D721Med (cell line): ENCODE measurements at regions not wholly inside any gene's neighbourhood (a gene's known extent, or its start where the extent isn't known, plus 50 kb on each side); places are given as distances from the start of the nearest gene placed in this dataset.

Experiments
- DNase-seq: peaks from one replicate; pipeline ENCODE4 v3.0.0; 2011; ENCODE audit warnings: low spot score; ENCODE audit not compliant: insufficient read length
- FAIRE-seq: peaks from 2 replicates; lab custom pipeline; 2011; peaks lifted over from hg19 to GRCh38; lab: Jason Lieb, UNC
- TF ChIP-seq, protein P1 (sequence below): IDR thresholded peaks from 2 replicates; pipeline ENCODE4 v1.5.1; 2012; ENCODE audit warnings: mild to moderate bottlenecking, control low read depth; ENCODE audit not compliant: insufficient read depth; ENCODE audit errors: missing control alignments

DNA sequence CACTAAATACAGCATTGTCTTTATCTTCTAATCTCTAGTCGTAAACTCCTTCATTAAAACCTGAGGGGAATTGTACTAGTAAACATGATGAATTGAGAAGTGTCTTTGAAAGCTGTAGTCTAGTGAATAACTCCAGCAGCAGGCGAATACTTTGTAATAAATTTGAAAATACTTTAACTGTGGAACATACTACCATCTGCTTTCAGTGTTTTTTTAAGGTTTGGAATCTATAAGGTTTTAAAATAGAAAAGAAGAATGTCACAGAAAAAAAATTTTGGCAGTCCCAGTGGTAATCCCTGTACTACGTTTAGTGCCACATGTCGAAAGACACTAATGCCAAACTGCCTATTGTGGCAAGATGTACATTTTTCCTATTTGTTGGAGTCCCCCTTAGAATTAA lies 379.0 kb upstream of the NUDT12 start:
- FAIRE-seq, result no peak
- TF ChIP-seq, protein P1, sequence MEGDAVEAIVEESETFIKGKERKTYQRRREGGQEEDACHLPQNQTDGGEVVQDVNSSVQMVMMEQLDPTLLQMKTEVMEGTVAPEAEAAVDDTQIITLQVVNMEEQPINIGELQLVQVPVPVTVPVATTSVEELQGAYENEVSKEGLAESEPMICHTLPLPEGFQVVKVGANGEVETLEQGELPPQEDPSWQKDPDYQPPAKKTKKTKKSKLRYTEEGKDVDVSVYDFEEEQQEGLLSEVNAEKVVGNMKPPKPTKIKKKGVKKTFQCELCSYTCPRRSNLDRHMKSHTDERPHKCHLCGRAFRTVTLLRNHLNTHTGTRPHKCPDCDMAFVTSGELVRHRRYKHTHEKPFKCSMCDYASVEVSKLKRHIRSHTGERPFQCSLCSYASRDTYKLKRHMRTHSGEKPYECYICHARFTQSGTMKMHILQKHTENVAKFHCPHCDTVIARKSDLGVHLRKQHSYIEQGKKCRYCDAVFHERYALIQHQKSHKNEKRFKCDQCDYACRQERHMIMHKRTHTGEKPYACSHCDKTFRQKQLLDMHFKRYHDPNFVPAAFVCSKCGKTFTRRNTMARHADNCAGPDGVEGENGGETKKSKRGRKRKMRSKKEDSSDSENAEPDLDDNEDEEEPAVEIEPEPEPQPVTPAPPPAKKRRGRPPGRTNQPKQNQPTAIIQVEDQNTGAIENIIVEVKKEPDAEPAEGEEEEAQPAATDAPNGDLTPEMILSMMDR, result no peak

DNA sequence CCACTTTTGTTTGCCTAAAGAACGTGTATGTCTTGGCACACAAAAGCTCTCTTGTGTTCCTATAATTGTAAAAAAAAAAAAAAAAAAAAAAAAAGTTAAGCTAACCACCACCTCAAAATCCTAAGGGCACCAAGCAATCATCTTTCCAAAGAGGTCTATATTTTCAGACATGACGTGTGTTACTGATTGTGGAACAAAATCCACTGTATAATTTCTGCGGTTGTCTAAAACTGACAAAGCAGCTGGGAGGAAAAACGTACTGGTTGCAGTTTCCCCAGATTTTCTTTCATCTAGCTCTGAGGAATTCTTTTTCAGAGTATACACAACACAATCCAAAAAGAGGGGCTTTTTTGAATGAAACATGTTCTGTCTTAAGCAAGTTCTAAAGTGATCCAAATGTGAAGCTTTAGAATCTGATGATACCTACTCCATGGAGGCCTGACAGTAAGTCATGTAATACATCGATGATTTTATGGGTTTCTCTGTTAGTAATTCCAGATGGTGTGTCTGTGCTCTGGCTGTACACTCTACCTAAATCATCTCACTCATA lies 375.6 kb upstream of the NUDT12 start:
- FAIRE-seq (no peak), DNase-seq (no peak)
- TF ChIP-seq, protein P1, result no peak

More for the DNA sequence above, 379.0 kb upstream of the NUDT12 start:
- DNase-seq, result no peak

GRCh38 chr5:103929338-103930013 lies 366.9 kb upstream of the NUDT12 start:
- DNase-seq (no peak), FAIRE-seq (no peak)
- TF ChIP-seq, protein P1, result no peak

DNA sequence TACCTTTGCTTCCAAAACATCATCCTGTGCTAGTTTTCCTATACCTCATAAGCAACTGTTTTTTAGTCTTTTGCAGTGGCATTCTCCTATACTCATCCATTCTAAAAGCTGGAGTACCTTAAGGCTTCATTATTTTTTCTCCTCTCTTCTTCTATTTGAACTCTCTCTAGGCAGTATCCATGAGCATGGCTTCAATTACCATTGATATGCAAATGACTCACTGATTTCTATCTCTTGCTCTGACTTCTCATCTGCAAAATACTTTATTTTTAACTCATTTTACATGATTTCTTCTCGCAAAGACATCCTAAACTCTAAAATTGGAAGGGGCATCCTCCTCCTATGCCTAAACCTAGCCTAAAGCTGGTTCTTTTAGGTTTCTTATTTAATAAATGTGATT lies 365.1 kb upstream of the NUDT12 start:
- no peak for FAIRE-seq
- no peak for DNase-seq
- TF ChIP-seq, protein P1, result no peak

DNA sequence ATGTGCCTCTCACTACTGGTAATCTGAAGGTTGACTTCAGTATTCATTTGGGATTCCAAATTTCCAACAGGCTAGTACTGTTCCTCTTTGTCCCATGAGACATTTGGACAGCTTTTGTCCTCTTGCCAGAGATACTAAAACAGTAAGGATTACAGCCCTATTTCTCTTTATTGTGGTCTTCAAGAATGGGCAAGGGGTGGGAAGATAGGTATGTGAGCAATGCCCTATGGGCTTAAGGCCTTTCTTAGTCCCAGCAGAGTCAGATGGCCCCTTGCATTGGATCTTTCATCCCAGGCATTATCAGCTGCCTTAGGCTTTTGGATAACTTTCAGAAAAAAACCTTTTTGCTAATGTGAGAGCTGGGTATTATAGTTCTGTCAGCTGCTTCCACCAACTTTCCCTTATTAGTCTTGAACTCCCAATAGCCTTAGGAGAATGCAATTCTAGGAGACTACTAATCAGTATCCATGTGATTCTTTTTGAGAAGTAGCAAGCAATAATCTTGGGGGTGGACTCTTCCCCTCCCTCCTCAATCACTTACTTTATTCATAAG lies 361.1 kb upstream of the NUDT12 start:
- FAIRE-seq (no peak), DNase-seq (no peak)
- TF ChIP-seq, protein P1, result no peak

GRCh38 chr5:103919506-103919905 lies 356.9 kb upstream of the NUDT12 start:
- FAIRE-seq (no peak), DNase-seq (no peak)

More at GRCh38 chr5:103919506-103919905, 356.9 kb upstream of the NUDT12 start:
- TF ChIP-seq, protein P1, result no peak
